ENCODE measurements at regions not wholly inside any gene's neighbourhood (a gene's known extent, or its start where the extent isn't known, plus 50 kb on each side); places are given as distances from the start of the nearest gene placed in this dataset.

- TF ChIP-seq CTCF (IDR thresholded peaks at IDR 0.05) (no peak), POLR2A (IDR thresholded peaks at IDR 0.05) (no peak)
These were observed 136.7 kb downstream of the CASP12 start for GRCh38 chr11:104761511-104761910.
